SIG-M5 treated with dmso at 0.1 percent for 504 hours (cell line): ENCODE measurements at regions not wholly inside any gene's neighbourhood (a gene's known extent, or its start where the extent isn't known, plus 50 kb on each side); places are given as distances from the start of the nearest gene placed in this dataset.

ENCODE experiments used
- DNase-seq: peaks from one replicate; lab custom pipeline; 2025; ENCODE audit not compliant: unreplicated experiment; lab: John Stamatoyannopoulos, UW

DNA sequence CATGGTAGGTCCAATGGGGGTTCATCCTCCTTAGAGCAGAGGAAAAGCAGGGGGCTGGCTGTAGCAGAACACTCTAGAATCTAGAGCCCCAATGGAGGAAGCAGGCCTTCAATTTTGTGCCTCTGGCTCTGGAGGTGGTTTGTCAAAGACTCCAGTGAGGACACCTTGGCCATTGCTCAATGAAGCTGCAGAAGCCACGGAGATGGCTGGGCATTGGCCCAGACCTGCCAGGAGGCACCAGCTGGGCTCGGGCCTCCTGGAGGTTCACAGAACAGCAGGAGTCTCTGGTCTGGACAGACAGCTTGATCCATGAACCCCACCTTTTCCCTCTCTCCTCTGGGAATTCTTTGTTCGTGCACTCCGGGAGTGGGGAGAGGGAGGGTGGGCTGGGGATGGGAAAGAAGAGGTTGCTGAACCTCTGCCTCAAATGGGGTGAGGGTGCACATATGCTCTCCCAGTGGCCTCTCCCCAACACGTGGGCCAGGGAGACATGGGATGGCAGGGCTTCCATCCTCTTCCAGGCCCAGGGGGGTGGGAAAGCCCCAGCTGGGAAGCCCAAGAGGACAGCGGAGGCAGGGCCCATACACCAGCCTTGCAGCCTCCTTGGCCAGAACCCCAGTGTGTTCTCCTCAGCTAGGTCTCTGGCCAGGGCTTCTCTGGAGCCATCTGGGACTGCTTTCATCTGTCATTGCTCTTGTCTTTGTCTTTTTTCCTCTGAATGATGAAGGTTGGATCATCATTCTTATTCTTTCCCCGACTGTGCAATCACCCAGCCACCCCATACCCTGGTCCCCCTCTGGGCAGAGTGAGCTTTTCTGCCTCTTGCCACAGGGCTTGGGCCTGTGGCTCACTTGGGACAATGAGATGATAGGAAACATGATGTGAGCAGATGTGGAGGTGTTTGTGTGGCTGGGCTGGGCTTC, 1019.4 kb downstream of the BRD1 start:
- DNase-seq, result no peak

DNA sequence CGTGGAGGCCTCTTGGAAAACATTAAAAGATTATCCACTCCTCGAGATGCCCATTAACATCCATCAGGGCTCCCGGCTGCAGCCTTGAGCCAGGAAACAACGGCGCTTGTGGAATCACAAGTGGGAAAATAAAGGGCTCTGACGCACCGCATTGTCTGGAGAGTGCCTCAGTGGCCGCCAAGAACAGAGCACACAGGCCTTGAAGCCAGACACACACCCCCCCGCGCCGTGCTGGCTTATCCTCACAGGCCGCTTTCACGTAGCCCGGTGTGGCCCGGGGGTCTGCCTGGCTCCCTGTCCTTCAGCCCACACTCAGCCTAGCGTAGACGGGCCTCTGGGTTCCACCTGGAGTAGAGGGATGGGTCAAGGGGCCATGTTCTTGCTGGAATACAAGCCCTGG, 1020.5 kb downstream of the BRD1 start:
- DNase-seq, result no peak

DNA sequence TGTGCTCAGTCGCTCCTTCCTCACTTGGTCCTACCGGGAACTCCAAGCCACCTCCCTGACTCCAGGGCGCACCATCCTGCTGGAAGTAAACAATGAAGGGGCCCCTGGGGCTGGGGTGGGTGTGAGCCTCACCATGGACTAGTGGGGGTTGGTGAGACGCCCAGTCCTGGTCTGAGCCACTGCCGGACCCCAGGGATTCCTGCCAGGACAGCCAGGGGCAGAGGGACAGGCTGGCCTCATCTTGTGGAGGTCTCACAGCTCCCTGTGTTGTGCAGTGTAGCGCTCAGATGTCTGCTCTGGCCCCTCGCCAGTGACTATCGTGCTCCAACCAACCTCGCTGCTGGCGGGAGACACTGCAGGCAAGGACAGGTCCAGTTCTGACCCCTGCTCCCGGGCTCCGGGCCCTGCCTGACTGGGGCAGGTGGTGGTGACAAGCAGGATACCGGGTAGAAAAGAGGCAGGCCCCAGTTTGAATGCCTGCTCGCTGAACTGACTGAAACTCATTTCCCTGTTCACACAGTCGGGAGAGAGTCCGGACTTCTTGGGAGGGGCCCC, 1021.4 kb downstream of the BRD1 start:
- DNase-seq, result no peak

DNA sequence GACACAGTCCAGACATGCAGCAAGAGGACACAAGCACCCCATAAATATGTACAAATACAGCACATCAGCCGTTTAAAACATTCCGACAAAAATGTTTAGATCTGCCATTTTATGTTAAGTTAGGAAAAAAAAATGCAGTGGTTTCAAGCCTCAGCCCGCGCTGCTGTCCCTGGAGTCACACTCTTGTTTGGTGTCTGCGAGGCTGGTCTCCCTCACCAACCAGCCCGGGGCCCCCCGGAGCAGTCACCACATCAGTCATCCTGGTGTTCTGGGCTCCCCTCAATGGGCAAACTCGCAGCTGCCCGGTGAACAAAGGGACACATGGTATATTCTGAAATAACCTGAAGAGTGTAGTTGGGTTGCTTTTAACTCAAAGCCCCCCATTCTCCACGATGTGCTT, 1022.2 kb downstream of the BRD1 start:
- DNase-seq, result no peak

DNA sequence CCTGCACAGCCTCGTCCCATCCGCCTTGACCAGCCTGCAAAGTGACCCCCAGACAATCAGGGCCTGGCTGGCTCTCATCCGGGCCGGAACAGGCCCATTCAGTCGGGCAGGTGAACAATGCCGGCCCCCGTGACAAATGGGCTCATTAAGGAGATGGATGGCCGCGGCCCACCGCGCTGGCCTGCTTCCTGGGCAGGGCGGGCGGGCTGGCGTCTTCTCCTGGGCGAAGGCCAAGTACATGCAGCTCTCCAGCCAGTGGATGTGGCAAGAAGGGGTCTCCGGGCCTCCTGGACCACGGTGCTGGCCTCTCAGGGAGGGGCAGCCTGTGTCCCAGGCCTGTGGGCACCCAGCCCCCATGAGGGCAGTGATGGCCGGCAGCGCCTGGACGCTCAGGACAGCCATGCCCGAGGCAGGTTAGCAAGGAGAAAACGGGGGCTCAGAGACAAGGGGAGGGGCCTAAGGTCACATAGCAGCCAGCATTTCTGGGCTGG, 1022.8 kb downstream of the BRD1 start:
- DNase-seq, result no peak

DNA sequence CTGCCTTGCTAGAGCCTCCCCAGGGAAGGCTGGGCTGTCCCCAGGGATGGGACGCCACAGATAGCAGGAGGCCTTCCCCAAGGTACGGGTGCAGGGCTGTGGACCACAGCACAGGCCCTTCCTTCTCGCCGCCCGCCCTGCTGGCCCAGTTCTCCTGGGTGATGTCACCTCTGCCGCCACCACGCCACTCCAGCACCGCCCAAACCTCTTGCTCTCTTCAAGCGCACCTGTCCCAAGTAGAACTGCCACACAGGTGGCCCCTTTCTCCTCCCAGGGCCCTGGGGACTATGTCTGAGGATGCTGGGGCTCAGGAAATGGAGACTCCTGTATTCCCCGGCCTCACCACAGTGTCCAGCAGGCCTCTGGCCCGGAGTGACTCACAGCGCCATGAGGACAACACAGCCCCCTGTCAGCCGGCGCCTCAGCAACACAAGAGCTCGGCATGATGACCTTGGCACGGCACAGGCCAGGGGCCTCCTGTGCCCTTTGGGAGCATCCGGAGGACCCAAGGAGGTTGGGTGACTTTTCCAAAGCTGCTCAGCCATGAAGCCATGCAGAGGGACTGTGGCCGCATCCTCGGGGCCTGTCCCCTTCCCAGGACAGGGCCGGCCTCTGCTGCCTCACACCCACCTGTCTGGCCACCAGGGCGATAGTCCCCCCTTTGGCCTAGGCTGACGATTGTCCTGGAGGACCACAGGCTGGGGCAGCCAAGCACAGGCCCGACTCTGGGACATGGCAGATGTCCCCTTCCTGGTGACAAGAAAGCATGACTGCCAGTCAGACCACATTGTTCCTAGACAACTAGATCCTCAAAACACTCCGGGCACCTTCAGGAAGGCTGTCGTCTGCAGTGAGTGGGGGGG, 1023.5 kb downstream of the BRD1 start:
- no peak for DNase-seq

DNA sequence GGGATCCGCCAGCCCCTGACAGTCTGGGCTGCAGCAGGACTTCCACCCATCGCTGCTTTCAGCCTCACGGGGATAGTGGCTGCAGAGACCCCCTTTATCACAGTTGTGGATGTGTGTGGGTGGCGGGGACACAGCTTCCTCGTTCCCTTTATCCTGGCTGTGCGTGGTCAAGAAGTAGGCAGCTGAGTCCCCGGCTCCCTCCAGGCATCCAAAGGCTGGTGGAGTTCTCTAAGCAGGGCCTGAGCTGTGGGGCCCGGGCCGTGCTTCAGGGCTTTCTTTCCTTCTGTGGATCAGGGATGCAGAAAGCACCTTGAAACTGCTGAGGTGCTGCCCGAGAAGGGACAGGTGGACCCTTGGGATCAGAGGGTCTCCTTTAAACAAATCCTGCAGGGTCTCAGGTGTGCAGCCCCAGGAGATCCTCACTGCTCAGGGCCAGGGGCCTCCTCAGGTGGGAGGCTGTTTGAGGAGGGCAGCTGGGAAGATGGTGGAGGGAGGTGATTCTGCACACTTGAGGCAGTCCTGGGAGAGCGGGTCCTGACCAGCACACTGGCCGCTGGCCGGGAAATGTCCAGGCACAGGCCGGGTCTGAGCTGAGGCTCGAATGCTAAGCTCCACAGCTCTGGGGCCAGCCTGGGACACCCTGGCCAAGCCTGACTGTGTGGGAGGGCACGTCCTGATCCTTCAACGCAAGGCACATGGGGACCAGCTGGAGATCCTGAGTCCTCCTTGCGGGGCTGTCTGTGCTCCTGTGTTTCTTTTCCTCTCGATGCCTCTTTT, 1024.3 kb downstream of the BRD1 start:
- no peak for DNase-seq

DNA sequence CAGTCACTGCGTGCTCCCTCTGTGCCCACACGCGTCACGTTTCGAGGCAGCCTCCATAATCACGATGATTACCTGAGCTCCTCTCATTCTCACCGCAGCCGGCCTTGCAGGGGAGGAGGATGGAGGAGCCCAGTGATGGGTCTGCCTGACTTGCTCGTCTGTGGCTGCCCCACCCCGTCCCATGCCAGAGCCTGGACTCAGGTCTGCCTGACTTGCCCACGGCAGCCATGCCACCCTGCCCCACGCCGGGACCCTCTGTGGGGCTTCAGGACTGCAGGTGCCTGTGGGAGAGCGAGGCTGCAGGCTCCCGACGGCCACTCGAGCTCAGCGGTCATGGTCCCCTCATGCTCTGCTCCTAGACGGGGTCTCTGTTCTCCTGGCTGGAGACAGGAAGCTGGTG, 1025.1 kb downstream of the BRD1 start:
- DNase-seq, result no peak

DNA sequence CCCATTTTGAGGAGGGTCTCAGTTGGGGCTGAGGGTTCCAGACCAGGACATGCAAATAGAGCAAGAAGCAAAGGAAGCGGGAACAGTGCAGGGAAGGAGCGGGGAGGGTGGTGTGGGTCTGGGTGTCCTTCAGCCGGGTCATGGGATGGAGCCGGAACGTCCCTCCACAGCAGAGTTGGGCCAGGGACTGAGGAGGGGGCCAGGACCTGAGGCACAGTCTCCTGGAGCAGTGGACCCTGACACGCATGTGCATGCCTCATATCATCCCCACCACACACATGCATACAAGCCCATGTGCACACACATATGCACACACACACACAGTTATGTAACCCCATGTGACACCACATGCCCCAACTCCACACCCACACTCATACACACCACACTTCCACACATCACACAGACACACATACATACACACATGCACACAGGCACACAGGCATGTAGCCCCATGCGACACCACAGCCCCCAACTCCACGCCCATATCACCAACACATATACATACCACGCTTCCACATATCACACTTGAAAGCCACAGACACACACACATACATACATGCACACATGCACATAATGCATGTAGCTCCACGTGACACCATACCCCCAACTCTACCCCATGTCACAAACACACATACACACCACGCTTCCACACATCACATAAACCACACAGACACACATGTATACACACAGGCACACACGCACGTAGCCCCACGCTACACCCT, 1026.6 kb downstream of the BRD1 start:
- DNase-seq, result no peak

DNA sequence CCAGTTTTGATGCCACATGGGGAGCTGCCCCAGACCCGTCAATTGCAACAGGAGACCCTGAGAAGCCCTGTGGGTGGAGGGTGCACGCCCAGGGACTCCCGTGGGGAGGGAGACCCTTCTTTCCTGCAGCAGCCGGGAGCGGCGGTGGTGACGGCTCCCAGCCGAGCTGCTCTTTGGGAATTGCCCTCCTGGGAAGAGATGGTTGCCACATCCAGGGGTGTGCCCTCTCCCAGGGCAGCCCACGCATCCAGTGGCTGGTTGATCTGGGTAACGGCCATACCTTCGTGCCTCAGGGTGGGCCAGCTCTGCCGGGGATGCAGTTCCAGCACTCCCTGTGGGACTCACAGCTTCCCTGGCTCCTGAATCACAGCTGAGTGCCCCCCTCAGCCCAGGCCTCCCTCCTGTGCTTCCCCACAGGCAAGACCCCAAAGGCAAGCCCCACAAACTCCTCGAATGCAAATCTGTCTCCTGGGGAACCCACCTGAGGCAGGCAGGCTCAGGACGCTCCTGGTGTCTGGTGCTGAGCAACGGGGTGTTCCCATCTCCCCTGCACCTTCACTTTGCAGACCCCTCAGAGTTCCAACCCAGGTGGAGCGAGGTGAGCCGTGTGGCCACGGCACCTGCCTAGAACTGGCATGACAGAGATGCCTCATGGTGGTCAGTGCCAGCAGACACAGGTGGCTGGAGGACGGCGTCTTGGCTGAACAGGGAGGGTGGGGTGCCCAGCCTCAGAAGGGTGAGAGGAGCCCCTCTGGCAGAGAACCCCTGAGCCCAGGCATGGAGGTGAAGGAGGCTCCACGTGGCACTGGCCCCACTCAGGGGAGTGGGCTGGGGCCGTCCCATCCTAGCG, 1027.4 kb downstream of the BRD1 start:
- DNase-seq, result no peak

DNA sequence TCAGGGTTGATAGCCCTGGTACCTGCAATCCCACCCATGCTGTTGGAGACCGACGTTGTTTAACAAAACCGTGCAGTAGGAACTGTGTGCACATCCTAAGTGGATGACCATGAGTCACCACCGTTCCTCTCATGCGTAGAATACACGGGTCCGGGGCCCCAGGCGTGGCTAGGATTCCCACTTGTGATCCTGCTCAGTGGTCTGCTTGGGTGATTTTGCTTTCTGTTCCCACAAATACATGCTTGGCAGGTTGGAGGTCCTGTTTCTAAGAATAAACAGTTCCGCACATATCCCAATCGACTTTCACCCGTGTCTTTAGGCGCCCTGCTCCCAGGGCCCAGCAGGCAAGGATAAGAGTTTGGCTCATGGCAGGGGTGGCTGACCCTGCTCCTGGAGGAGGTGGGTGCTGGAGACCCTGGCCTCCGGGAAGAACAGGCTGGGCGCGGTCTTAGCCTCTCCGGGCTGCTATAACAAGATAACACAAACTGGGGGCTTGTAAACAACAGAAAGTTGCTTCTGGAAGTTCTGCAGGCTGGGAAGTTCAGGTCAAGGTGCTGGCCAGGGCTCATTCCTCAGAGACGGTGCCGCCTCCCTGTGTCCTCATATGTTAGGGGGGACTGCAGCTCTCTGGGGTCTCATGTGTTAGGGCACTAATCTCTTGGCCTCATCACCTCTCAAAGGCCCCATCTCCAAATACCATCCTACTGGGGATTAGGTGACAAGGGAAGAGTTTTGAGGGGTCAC, 1028.3 kb downstream of the BRD1 start:
- no peak for DNase-seq

DNA sequence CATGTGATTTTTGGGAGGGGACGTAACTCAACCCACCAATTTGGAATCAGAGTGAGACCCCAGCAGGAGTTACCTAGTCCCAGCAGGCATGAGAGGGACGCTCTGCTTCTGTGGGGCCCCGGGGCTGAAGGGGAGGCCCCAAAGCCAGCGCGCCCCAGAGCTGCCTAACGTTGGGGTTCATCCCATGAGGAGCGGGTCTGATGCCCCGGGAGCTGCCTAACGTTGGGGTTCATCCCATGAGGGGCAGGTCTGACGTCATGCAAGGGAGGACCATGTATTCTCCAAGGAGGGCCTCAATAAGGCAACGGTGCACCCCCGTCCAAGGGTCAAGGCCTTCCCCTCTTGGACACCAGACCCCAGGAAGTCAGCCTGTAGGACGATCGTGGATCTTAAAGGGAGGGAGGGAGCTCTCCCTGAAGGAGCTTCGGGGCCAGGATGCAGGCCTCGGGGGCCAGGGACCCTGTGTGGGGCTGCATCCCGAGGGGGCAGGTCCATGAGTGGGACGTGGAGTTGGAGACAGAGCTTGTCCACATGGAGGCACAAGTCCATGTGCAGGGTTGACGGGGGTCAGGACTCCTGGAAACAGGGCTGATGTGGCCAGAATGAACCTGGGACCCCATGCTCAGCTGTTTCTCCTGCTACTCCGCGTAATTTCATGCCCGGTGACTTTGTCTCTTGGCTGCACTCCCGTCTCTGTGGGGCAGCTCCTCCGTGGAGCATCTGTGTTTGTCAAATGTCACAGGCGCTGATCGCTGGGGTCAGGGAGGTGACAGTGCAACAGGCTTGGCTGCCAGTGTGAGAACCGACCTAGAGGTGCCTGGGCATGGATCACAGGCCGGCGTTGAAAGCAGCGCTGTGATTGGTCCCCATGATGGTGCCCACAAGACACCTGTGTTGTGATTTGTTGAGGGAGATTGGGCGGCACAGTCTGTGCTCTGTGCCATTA, 1029.1 kb downstream of the BRD1 start:
- no peak for DNase-seq

DNA sequence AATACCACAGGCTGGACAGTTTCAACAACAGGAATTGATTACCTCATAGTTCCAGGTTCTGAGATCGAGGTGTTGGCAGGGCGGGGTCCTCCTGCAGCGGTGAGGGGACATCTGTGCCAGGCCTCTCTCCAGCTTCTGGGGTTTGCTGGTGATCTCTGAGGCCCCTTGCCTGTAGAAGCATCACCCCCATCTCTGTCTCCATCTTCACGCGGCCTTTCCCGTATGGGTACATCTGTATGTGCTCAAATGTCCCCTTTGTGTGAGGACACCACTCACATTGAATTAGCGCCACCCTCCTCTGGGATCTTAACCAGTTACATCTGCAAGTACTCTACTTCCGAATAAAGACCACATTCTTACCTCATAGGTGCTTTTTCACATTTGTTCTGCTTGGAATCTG, 1029.9 kb downstream of the BRD1 start:
- DNase-seq, result no peak

DNA sequence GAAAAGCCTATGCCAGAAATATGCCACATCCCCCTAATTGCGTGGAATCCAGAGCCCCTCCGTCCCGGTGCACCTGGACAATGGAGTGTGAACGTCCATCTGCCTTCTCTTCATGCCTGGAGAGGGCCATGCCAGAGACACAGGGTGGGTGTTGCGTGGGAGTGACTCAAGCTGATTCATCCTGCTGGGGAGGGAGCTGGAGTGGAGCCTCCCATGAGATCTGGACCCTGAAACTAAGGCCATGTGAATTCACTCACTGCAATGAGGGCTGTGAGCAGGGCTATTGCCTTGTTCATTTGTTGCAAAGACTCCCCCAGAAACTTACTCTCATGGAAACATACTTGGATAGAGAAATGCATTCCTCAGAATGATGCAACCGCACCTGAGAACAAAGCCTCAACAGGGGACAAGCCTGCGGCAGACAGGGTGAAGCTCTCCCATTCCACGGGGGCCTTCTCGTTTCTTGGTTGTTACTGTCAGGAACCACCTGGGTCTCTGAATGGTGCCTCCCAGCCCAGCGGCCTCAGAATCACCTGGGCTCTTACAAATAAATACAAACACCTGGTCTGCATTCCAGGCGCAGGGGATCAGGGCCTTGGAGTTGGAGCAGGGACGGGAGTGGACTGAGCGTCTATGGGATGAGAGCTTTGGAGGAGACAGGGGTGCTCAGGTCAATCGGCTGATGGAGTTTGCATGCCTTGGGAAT, 1031.2 kb downstream of the BRD1 start:
- no peak for DNase-seq

DNA sequence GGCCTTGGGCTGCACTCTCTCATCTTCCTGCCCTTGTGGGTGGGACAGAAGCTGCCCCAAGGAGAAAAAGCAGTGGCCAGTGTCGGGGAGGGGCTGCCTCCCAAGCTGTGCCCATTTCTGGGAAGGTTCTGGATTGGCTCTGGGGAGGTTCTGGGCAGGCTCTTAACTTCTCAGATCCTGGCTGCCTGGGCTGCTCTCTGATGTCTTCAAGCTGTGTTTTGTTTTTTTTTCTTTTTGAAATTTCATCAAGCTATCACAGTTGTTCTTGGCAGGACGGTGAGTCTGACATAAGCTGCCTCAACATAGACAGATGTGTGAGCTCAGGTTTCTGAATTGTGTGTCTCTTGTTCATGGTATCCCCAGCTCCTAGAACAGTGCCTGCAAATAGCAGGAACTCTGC, 1032.0 kb downstream of the BRD1 start:
- no peak for DNase-seq

DNA sequence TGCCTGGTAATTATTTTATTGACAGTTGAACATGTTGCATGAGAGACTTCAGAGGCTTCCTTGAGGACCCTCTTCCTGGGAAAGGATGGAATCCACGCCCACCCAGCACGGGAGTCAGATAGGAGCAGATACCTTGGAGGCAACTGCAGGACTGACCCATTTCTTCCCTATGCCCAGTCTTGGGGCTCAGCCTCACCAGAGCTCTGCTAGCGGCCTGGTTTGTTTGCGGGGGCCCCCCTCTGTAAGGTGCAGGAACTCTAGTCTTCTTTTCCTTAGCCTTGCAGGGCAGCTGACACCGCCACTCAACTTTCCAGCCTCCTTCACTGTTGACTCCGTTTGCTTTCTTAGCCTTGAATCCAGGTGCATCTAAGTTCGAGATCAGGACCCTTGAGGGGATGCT, 1032.8 kb downstream of the BRD1 start:
- DNase-seq, result no peak

DNA sequence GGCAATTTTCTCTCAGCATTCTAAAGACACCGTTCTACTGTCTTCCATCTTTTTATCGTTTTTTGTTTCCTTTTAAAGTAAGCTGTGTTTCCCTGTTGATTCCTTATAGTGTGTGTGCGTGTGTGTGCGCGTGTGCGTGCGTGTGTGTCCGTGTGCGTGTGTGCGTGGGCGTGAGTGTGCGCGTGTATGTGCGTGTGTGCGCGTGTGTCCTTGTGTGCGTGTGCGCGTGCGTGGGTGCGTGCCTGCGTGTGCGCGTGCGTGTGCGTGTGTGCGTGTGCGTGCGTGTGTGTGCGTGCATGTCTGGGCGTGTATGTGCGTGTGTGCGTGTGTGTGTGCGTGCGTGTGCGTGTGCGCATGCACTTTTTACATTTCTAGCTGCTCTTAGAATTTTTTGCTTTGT, 1033.7 kb downstream of the BRD1 start:
- DNase-seq, result no peak
